Epithelial cell of proximal tubule (primary cell): ENCODE measurements at regions not wholly inside any gene's neighbourhood (a gene's known extent, or its start where the extent isn't known, plus 50 kb on each side); places are given as distances from the start of the nearest gene placed in this dataset.

Experiments used
- DNase-seq: peaks from one replicate; pipeline ENCODE4 v3.0.0-alpha.2; 2011; ENCODE audit warnings: low read depth
- H3K4me3 ChIP-seq: 2 replicates; pipeline ENCODE4 v1.5.1; 2011; ENCODE audit warnings: low read depth, mild to moderate bottlenecking, low read length
- TF ChIP-seq, protein P1 (sequence below): conservative IDR thresholded peaks from 2 replicates; pipeline ENCODE4 v1.5.1; 2012; ENCODE audit warnings: low read depth, mild to moderate bottlenecking, low read length

DNA sequence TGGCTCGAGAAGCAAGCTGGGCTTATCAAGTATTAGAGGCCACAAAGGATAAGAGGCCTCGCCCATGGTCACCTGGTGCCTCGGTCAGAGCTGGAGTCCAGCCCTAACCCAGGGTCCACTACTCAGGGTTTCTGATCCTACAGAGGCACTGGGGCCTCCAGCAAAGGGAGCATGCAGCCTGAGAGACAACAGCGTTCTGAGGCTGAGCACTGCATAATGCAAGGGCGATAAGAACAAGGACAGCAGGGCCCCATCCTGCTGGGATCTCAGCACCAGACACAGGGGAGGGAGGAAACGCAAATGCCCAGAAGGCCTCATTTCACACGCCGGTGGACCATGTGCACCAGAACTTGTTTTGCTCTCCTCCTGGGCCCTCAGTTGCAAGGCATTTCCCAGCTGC is 63.0 kb downstream of the C5orf15 start:
- H3K4me3 ChIP-seq: no peak overlapping the region
- no peak for DNase-seq
- TF ChIP-seq, protein P1, sequence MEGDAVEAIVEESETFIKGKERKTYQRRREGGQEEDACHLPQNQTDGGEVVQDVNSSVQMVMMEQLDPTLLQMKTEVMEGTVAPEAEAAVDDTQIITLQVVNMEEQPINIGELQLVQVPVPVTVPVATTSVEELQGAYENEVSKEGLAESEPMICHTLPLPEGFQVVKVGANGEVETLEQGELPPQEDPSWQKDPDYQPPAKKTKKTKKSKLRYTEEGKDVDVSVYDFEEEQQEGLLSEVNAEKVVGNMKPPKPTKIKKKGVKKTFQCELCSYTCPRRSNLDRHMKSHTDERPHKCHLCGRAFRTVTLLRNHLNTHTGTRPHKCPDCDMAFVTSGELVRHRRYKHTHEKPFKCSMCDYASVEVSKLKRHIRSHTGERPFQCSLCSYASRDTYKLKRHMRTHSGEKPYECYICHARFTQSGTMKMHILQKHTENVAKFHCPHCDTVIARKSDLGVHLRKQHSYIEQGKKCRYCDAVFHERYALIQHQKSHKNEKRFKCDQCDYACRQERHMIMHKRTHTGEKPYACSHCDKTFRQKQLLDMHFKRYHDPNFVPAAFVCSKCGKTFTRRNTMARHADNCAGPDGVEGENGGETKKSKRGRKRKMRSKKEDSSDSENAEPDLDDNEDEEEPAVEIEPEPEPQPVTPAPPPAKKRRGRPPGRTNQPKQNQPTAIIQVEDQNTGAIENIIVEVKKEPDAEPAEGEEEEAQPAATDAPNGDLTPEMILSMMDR: no peak

DNA sequence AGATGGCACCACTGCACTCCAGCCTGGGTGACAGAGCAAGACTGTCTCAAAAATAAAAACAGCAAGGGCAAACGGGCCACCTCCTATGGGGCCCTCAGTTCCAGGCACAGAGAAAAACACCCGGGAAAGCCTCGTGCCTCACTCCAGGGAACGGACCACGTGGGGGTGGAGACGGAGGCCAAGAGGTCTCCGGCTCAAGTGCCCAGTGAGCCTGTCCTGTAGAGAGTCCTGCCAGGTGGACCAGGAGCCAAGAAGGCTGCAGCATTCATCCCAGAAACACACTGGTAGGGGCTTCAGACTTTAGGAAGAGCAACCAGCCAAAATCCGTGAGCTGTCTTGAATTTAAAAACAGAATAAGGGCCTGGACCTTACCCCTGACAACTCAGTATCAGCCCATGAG is 63.8 kb downstream of the C5orf15 start:
- H3K4me3 ChIP-seq: no peak overlapping the region
- TF ChIP-seq, protein P1: no peak
- no peak for DNase-seq

DNA sequence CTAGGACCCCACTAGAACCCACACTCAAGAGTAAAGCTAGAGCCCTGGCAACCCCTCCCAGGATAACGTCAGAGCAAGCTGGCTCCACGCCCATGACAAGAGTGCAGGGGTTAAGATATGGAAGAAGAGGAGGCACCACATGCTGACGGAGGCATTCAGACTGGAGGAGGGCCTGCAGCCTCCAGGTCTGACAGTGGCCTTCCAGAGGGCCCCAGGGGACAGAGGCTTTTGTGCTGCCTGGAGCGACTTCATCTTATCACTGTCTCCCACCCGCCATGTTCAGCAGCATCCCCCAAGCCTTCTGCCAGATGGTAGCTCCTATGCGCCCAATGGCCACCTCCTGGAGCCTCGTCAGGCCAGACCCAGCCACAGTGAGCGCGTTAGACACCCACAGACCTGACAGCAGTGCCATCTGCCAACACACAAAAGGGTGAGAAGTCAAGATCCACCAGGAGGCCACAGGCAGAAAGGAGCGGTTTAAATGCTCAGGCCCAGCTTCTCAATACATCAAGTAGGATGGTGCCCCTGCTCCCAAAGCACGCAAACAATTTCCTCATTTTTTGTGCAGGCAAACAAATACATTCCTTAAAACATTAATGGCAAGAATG is 65.8 kb downstream of the C5orf15 start:
- TF ChIP-seq, protein P1: no peak
- H3K4me3 ChIP-seq: no peak overlapping the region
- no peak for DNase-seq

DNA sequence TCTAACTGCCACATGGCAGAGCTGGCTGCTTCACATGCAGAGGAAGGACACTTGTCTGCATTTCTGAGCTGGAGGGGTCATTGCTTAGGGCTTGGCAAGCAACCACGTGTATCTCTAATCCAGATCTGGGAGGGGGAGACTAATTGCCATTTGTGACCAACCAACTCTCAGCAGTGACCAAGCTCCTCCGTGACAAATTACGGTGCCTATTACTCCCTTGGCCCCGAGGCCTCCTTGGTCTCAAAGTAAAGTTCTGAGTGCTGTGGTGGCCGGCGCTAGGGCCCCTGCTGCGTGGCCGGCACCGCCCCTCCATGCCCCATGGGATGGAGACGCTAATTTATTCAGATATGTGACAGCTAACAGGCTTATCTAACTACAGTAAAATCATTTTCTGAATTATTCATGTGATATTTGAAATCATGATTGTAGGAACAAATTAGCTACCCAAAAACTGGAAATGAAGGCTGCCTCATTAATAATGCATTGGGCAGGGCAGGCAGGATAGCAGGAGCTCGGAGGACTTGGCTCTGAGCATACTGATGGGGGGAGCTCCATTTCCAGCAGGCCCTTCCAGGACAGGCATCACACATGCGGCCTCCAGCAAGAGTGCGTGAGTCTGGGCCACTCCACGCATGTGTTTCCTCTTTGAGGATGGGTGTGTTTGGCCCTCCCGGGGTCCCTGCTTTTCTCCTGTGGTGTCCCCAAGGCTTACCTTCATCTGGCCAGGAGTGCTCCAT is 67.7 kb downstream of the C5orf15 start:
- no peak for DNase-seq
- TF ChIP-seq, protein P1: no peak
- H3K4me3 ChIP-seq: no peak overlapping the region

DNA sequence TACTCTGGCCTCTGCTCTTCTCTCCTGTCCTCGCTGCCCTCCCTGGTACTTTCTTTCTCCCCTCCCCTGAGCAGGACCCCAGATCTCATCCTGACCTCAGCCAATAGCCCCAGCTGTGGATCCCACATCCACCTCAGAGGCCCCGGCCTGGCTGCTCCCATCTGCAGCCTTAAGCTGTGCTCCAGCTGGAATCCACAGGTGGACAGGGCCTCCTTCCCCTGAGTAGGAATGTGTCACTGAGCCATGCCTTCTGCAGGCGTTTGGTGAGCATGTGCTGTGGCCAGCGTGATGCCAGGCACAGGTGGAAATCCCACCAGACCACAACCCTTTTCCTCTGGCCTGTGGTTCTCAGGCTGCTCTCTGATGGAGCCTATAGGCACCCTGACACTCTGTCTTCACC is 68.9 kb downstream of the C5orf15 start:
- DNase-seq: no peak

DNA sequence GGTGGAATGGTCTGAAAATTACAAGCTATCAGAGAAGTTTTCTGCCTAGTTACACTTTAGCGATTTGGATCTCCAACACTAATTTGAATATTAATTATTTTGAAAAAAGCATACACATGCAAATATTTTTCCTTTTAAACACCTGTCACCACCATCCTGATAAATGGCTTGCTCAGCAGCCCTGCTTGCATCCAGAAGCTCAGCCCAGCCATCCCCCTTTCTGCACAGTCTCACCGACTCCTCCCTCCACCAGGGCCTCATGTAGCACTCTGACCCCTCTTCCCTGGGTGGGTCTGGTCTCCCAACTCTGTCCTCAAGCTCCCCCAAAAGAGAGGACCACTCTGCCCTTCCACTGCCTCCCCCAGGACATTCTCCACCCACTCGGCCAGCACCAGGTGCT is 70.0 kb downstream of the C5orf15 start:
- no peak overlapping the region for H3K4me3 ChIP-seq
- TF ChIP-seq, protein P1: no peak
- DNase-seq: no peak

More for the DNA sequence above, 68.9 kb downstream of the C5orf15 start:
- TF ChIP-seq, protein P1: no peak
- H3K4me3 ChIP-seq: no peak overlapping the region

DNA sequence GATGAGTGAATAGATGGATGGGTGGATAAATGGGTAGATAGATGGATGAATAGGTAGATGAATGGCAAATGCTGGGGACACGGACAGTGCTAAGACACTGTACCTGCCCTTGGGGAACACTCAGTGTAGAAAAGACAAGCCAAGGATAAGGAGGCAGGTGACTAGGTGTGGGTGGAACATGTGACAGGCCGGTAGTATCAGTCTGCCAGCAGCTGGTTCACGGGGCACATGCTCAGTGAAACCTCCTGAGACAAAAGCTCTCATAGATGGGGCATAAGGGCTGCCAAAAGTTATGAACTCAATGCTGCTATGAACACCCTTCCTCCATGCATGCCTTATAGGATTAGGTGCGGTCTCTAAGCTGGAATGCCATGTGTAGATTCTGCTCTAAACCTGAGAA is 71.0 kb downstream of the C5orf15 start:
- no peak overlapping the region for H3K4me3 ChIP-seq
- DNase-seq: no peak
- TF ChIP-seq, protein P1: no peak
